WTC11 (cell line): ENCODE measurements at regions not wholly inside any gene's neighbourhood (a gene's known extent, or its start where the extent isn't known, plus 50 kb on each side); places are given as distances from the start of the nearest gene placed in this dataset.

Experiments used
- ATAC-seq: fragments of 200-7000 bp; cut with Tn5 transposase; 2 replicates; pipeline ENCODE4 v1.10.0; 2021; ENCODE audit warnings: mild to moderate bottlenecking, moderate library complexity
- CTCF ChIA-PET: fragments of 300-600 bp; sonication (Branson Sonifier 250); formaldehyde crosslinking; loops from one replicate; lab custom pipeline; 2021; ENCODE audit warnings: antibody characterized with exemption; lab: Charles Lee
- POLR2A ChIA-PET: fragments of 350-600 bp; sonication (Branson Sonifier 250); formaldehyde crosslinking; loops from one replicate; lab custom pipeline; 2021; ENCODE audit warnings: antibody characterized with exemption; lab: Charles Lee
- DNase-seq: peaks from one replicate; pipeline ENCODE4 v3.0.0; 2021; ENCODE audit warnings: low spot score
- H3K27ac Mint-ChIP-seq: 2 replicates; pipeline ENCODE4 v1.8.0; 2021; ENCODE audit warnings: mixed read lengths
- H3K27me3 Mint-ChIP-seq: 2 replicates; pipeline ENCODE4 v1.8.0; 2021; ENCODE audit warnings: low read depth, mild to moderate bottlenecking, moderate library complexity, mixed read lengths
- H3K36me3 Mint-ChIP-seq: 2 replicates; pipeline ENCODE4 v1.8.0; 2021; ENCODE audit warnings: mixed read lengths
- H3K4me1 Mint-ChIP-seq: 2 replicates; pipeline ENCODE4 v1.8.0; 2022; ENCODE audit warnings: mixed read lengths
- H3K4me3 Mint-ChIP-seq: 2 replicates; pipeline ENCODE4 v1.8.0; 2021; ENCODE audit warnings: mild to moderate bottlenecking, moderate library complexity, mixed read lengths
- H3K9me3 Mint-ChIP-seq: 2 replicates; pipeline ENCODE4 v1.8.0; 2021; ENCODE audit warnings: mixed read lengths
- ARID4B ChIP-seq: sonication (generic); formaldehyde crosslinking; IDR thresholded peaks from 2 replicates; pipeline ENCODE4 v1.8.0; 2023; ENCODE audit warnings: missing genetic modification reagents, mild to moderate bottlenecking, borderline replicate concordance
- ATF6 ChIP-seq: sonication (generic); formaldehyde crosslinking; IDR thresholded peaks from 2 replicates; pipeline ENCODE4 v1.8.1; 2023; ENCODE audit warnings: mild to moderate bottlenecking, missing genetic modification reagents
- CBFB ChIP-seq: sonication (generic); formaldehyde crosslinking; IDR thresholded peaks from 2 replicates; pipeline ENCODE4 v1.8.1; 2022; ENCODE audit warnings: mild to moderate bottlenecking, low read depth, missing genetic modification reagents
- ELF4 ChIP-seq: sonication (generic); formaldehyde crosslinking; IDR thresholded peaks from 2 replicates; pipeline ENCODE4 v1.8.1; 2022; ENCODE audit warnings: low read depth, mild to moderate bottlenecking, moderate library complexity, missing genetic modification reagents
- ERG ChIP-seq: fragments of 250-450 bp; sonication (Bioruptor Pico); IDR thresholded peaks from 2 replicates; pipeline ENCODE4 v1.8.0; 2021; ENCODE audit warnings: mild to moderate bottlenecking
- FOXK1 ChIP-seq: sonication (generic); formaldehyde crosslinking; IDR thresholded peaks from 2 replicates; pipeline ENCODE4 v1.8.0; 2022; ENCODE audit warnings: mild to moderate bottlenecking, moderate library complexity, missing genetic modification reagents
- KAT7 ChIP-seq: sonication (generic); formaldehyde crosslinking; IDR thresholded peaks from 2 replicates; pipeline ENCODE4 v1.8.1; 2023; ENCODE audit warnings: missing genetic modification reagents, mild to moderate bottlenecking, borderline replicate concordance
- NFE2L1 ChIP-seq: sonication (generic); formaldehyde crosslinking; IDR thresholded peaks from 2 replicates; pipeline ENCODE4 v1.8.1; 2023; ENCODE audit warnings: missing genetic modification reagents
- NR1H2 ChIP-seq: sonication (generic); formaldehyde crosslinking; IDR thresholded peaks from 2 replicates; pipeline ENCODE4 v1.9.0; 2021; ENCODE audit warnings: mild to moderate bottlenecking, moderate library complexity, missing genetic modification reagents
- NR3C1 ChIP-seq: sonication (generic); formaldehyde crosslinking; conservative IDR thresholded peaks from 2 replicates; pipeline ENCODE4 v1.8.1; 2023; ENCODE audit warnings: low read depth, mild to moderate bottlenecking, missing genetic modification reagents
- SMAD3 ChIP-seq: sonication (generic); formaldehyde crosslinking; IDR thresholded peaks from 2 replicates; pipeline ENCODE4 v1.8.0; 2022; ENCODE audit warnings: missing genetic modification reagents, mild to moderate bottlenecking, borderline replicate concordance
- SP1 ChIP-seq: sonication (generic); formaldehyde crosslinking; conservative IDR thresholded peaks from 2 replicates; pipeline ENCODE4 v1.8.1; 2022; ENCODE audit warnings: missing genetic modification reagents
- TCF7 ChIP-seq: sonication (generic); formaldehyde crosslinking; IDR thresholded peaks from 2 replicates; pipeline ENCODE4 v1.8.0; 2022; ENCODE audit warnings: mild to moderate bottlenecking, low read depth, missing genetic modification reagents, moderate library complexity
- TP53 ChIP-seq: sonication (generic); formaldehyde crosslinking; IDR thresholded peaks from 2 replicates; pipeline ENCODE4 v1.8.1; 2023; ENCODE audit warnings: mild to moderate bottlenecking, missing genetic modification reagents
- USF1 ChIP-seq: sonication (generic); formaldehyde crosslinking; IDR thresholded peaks from 2 replicates; pipeline ENCODE4 v1.8.0; 2022; ENCODE audit warnings: mild to moderate bottlenecking, missing genetic modification reagents
- ZBTB21 ChIP-seq: sonication (generic); formaldehyde crosslinking; IDR thresholded peaks from 2 replicates; pipeline ENCODE4 v1.8.1; 2023; ENCODE audit warnings: mild to moderate bottlenecking, missing genetic modification reagents, borderline replicate concordance
- ZBTB43 ChIP-seq: sonication (generic); formaldehyde crosslinking; IDR thresholded peaks from 2 replicates; pipeline ENCODE4 v1.8.1; 2023; ENCODE audit warnings: mild to moderate bottlenecking, missing genetic modification reagents
- ZNF263 ChIP-seq: sonication (generic); formaldehyde crosslinking; IDR thresholded peaks from 2 replicates; pipeline ENCODE4 v1.8.1; 2022; ENCODE audit warnings: low read depth, mild to moderate bottlenecking, moderate library complexity, missing genetic modification reagents
- ZNF396 ChIP-seq: fragments of 250-450 bp; sonication (Bioruptor Pico); IDR thresholded peaks from 2 replicates; pipeline ENCODE4 v1.8.0; 2021; ENCODE audit warnings: mild to moderate bottlenecking, moderate library complexity, borderline replicate concordance
- ZNF416 ChIP-seq: fragments of 250-450 bp; sonication (Bioruptor Pico); IDR thresholded peaks from 2 replicates; pipeline ENCODE4 v1.9.0; 2021; ENCODE audit warnings: mild to moderate bottlenecking, inconsistent platforms
- ZNF423 ChIP-seq: fragments of 250-450 bp; sonication (Bioruptor Pico); IDR thresholded peaks from 2 replicates; pipeline ENCODE4 v2.1.2; 2022; ENCODE audit warnings: mild to moderate bottlenecking, moderate library complexity

- TF ChIP-seq USF1 (CRISPR knock-in tag) = no peak
- TF ChIP-seq SP1 = no peak
- no peak for TF ChIP-seq ARID4B
Measured at GRCh38 chr20:59446376-59446775, 146.0 kb downstream of the EDN3 start (continued).

GRCh38 chr20:59448196-59448595 lies 147.8 kb downstream of the EDN3 start:
- no peak for TF ChIP-seq ZNF396 (CRISPR knock-in tag)
- TF ChIP-seq ERG = no peak
- TF ChIP-seq NFE2L1 = no peak
- TF ChIP-seq KAT7 (CRISPR knock-in tag) = no peak
- TF ChIP-seq ATF6 (CRISPR knock-in tag) = no peak
- no peak for TF ChIP-seq ZBTB43 (CRISPR knock-in tag)
- TF ChIP-seq CBFB (CRISPR knock-in tag) = no peak
- TF ChIP-seq ZNF263 (CRISPR knock-in tag) = no peak
- TF ChIP-seq ZNF423 (CRISPR knock-in tag) = no peak
- no peak for TF ChIP-seq ZNF416 (CRISPR knock-in tag)
- no peak for TF ChIP-seq NR1H2 (CRISPR knock-in tag)
- TF ChIP-seq ELF4 = no peak
- no peak for TF ChIP-seq TP53 (CRISPR knock-in tag)
- no peak for TF ChIP-seq NR3C1 (CRISPR knock-in tag)
- no peak for TF ChIP-seq SMAD3
- TF ChIP-seq ZBTB21 (CRISPR knock-in tag) = no peak
- no peak for TF ChIP-seq TCF7 (CRISPR knock-in tag)
- no peak for TF ChIP-seq USF1 (CRISPR knock-in tag)
- TF ChIP-seq ARID4B = no peak
- no peak for TF ChIP-seq FOXK1 (CRISPR knock-in tag)
- Mint-ChIP-seq H3K27ac (no peak overlapping the region), H3K27me3 (peaks cover 10% of the 10 kb centered on the region), H3K9me3 (no peaks in the 10 kb centered on the region), H3K4me1 (peaks cover 13% of the 10 kb centered on the region; the same call in 1 of the 2 replicates), H3K36me3 (no peaks in the 10 kb centered on the region), H3K4me3 (no peak overlapping the region)
- DNase-seq (no peak), ATAC-seq (no peak)
- ChIA-PET POLR2A (interaction anchor here (0.6 kb wide), 1 partner anchor 605 kb away, joined by 3 read pairs; no protein-coding TSS in a partner anchor), CTCF (interaction anchor here (0.7 to 2.6 kb wide), 6 partner anchors 7 to 578 kb away, joined by 3 to 9 read pairs (median 4); no protein-coding TSS in a partner anchor)
